Smooth muscle cell (in vitro differentiated cells): ENCODE measurements at regions not wholly inside any gene's neighbourhood (a gene's known extent, or its start where the extent isn't known, plus 50 kb on each side); places are given as distances from the start of the nearest gene placed in this dataset.

Experiments used
- DNase-seq: peaks from one replicate; lab custom pipeline; 2025; ENCODE audit not compliant: unreplicated experiment; lab: John Stamatoyannopoulos, UW
- H2AFZ ChIP-seq: fragments of 200-600 bp; sonication (generic); 2 replicates; pipeline ENCODE4 v1.6.0; 2016; ENCODE audit warnings: antibody characterized with exemption, low read depth, mild to moderate bottlenecking
- H3F3A ChIP-seq: fragments of 200-600 bp; sonication (generic); 2 replicates; pipeline ENCODE4 v1.6.0; 2017; ENCODE audit warnings: antibody characterized with exemption, low read depth
- H3K27ac ChIP-seq: fragments of 200-600 bp; sonication (generic); 2 replicates; pipeline ENCODE4 v1.5.1; 2016; ENCODE audit warnings: low read depth, mild to moderate bottlenecking
- H3K27me3 ChIP-seq: fragments of 200-600 bp; sonication (generic); 2 replicates; pipeline ENCODE4 v1.6.1; 2016; ENCODE audit warnings: low read depth, mild to moderate bottlenecking
- H3K36me3 ChIP-seq: fragments of 200-600 bp; sonication (generic); 2 replicates; pipeline ENCODE4 v1.5.1; 2016; ENCODE audit warnings: low read depth
- H3K4me1 ChIP-seq: fragments of 200-600 bp; sonication (generic); 2 replicates; pipeline ENCODE4 v1.5.1; 2016; ENCODE audit warnings: low read depth
- H3K4me2 ChIP-seq: fragments of 200-600 bp; sonication (generic); 2 replicates; pipeline ENCODE4 v1.6.0; 2016; ENCODE audit warnings: mild to moderate bottlenecking
- H3K4me3 ChIP-seq: fragments of 200-600 bp; sonication (generic); 2 replicates; pipeline ENCODE4 v1.5.1; 2016; ENCODE audit warnings: mild to moderate bottlenecking
- H3K79me2 ChIP-seq: fragments of 200-600 bp; sonication (generic); 2 replicates; pipeline ENCODE4 v1.6.0; 2016; ENCODE audit warnings: low read depth, mild to moderate bottlenecking
- H3K9ac ChIP-seq: fragments of 200-600 bp; sonication (generic); 2 replicates; pipeline ENCODE4 v1.6.0; 2016; ENCODE audit warnings: low read depth
- H3K9me3 ChIP-seq: fragments of 200-600 bp; sonication (generic); replicated peaks from 2 replicates; pipeline ENCODE4 v1.5.1; 2016; ENCODE audit warnings: low read depth
- H4K20me1 ChIP-seq: fragments of 200-600 bp; sonication (generic); 2 replicates; pipeline ENCODE4 v1.6.0; 2016; ENCODE audit warnings: low read depth
- CTCF ChIP-seq: fragments of 200-600 bp; sonication (generic); IDR thresholded peaks from 2 replicates; pipeline ENCODE4 v1.5.1; 2017; ENCODE audit warnings: borderline replicate concordance, mild to moderate bottlenecking, antibody characterized with exemption; ENCODE audit not compliant: insufficient read depth, poor library complexity, severe bottlenecking
- WGBS: methylation state at CpG from one replicate; pipeline ENCODE4 v1.1.7; 2016; ENCODE audit warnings: low lambda C conversion rate; 5-methylcytosine and 5-hydroxymethylcytosine counted together

GRCh38 chr13:64900039-64900438 lies 2330.1 kb downstream of the PCDH9 start:
- no peak overlapping the region for H3K4me3 ChIP-seq
- H3K27ac ChIP-seq = no peak overlapping the region
- WGBS = 92% methylated on average over 2 of the region's 2 CpGs
- H3K4me2 ChIP-seq = no peak overlapping the region
- H3K36me3 ChIP-seq = no peaks in the 10 kb centered on the region
- H2AFZ ChIP-seq = no peak overlapping the region
- no peaks in the 10 kb centered on the region for H3K79me2 ChIP-seq
- no peak for DNase-seq
- no peak overlapping the region for H3K9ac ChIP-seq
- no peaks in the 10 kb centered on the region for H3K9me3 ChIP-seq
- no peaks in the 10 kb centered on the region for H3F3A ChIP-seq
- no peak for TF ChIP-seq CTCF
- H3K4me1 ChIP-seq = no peaks in the 10 kb centered on the region
- no peaks in the 10 kb centered on the region for H3K27me3 ChIP-seq
- no peaks in the 10 kb centered on the region for H4K20me1 ChIP-seq

GRCh38 chr13:64884976-64885375 lies 2345.2 kb downstream of the PCDH9 start:
- H3K4me2 ChIP-seq = no peak overlapping the region
- H3K9ac ChIP-seq = no peak overlapping the region
- TF ChIP-seq CTCF = no peak
- 78% methylated on average over 2 of the region's 2 CpGs for WGBS
- no peaks in the 10 kb centered on the region for H3K9me3 ChIP-seq
- DNase-seq = no peak
- H3K36me3 ChIP-seq = no peaks in the 10 kb centered on the region
- H4K20me1 ChIP-seq = no peaks in the 10 kb centered on the region
- H3K27me3 ChIP-seq = no peaks in the 10 kb centered on the region
- H3F3A ChIP-seq = no peaks in the 10 kb centered on the region
- no peak overlapping the region for H3K4me3 ChIP-seq
- H3K79me2 ChIP-seq = no peaks in the 10 kb centered on the region
- no peak overlapping the region for H2AFZ ChIP-seq
- no peaks in the 10 kb centered on the region for H3K4me1 ChIP-seq
- no peak overlapping the region for H3K27ac ChIP-seq

- no peak overlapping the region for H2AFZ ChIP-seq
- no peak overlapping the region for H3K9ac ChIP-seq
- no peaks in the 10 kb centered on the region for H4K20me1 ChIP-seq
- no peaks in the 10 kb centered on the region for H3K4me1 ChIP-seq
- no peak overlapping the region for H3K4me2 ChIP-seq
- TF ChIP-seq CTCF = no peak
- no peaks in the 10 kb centered on the region for H3F3A ChIP-seq
- H3K4me3 ChIP-seq = no peak overlapping the region
- no peaks in the 10 kb centered on the region for H3K9me3 ChIP-seq
- H3K36me3 ChIP-seq = no peaks in the 10 kb centered on the region
- WGBS = 76% methylated on average over 3 of the region's 3 CpGs
- H3K27ac ChIP-seq = no peak overlapping the region
- no peak for DNase-seq
- no peaks in the 10 kb centered on the region for H3K79me2 ChIP-seq
- H3K27me3 ChIP-seq = no peaks in the 10 kb centered on the region
Observed at GRCh38 chr13:64877176-64877575, 2353.0 kb downstream of the PCDH9 start.

GRCh38 chr13:64871742-64872141 lies 2358.4 kb downstream of the PCDH9 start:
- Histone ChIP-seq H3K9ac (no peak overlapping the region), H3F3A (no peaks in the 10 kb centered on the region), H3K9me3 (no peaks in the 10 kb centered on the region), H3K36me3 (peaks cover 6% of the 10 kb centered on the region), H2AFZ (no peak overlapping the region), H3K4me1 (no peaks in the 10 kb centered on the region), H3K27ac (no peak overlapping the region), H3K27me3 (no peaks in the 10 kb centered on the region), H3K79me2 (no peaks in the 10 kb centered on the region), H3K4me3 (no peak overlapping the region), H3K4me2 (no peak overlapping the region), H4K20me1 (no peaks in the 10 kb centered on the region)
- 87% methylated on average over 5 of the region's 5 CpGs for WGBS
- DNase-seq = no peak
- no peak for TF ChIP-seq CTCF
